SU-DHL-6 (cell line): ENCODE measurements at regions not wholly inside any gene's neighbourhood (a gene's known extent, or its start where the extent isn't known, plus 50 kb on each side); places are given as distances from the start of the nearest gene placed in this dataset.

ENCODE experiments used
- CTCF ChIP-seq: fragments of 200-600 bp; sonication (generic); IDR thresholded peaks from one replicate; pipeline ENCODE4 v1.5.1; 2017; ENCODE audit warnings: antibody characterized with exemption, mild to moderate bottlenecking, low read length, moderate library complexity; ENCODE audit not compliant: insufficient read depth, poor library complexity, severe bottlenecking
- EZH2phosphoT487 ChIP-seq: fragments of 200-600 bp; sonication (generic), shearing (Covaris generic); conservative IDR thresholded peaks from 2 replicates; pipeline ENCODE4 v1.6.1; 2018; ENCODE audit warnings: mild to moderate bottlenecking, antibody characterized with exemption, low read length, moderate library complexity, mixed read lengths

GRCh38 chr1:101302831-101303511 is 66.2 kb downstream of the S1PR1 start:
- no peak for TF ChIP-seq CTCF
- TF ChIP-seq EZH2phosphoT487 = no peak
